ENCODE measurements at regions not wholly inside any gene's neighbourhood (a gene's known extent, or its start where the extent isn't known, plus 50 kb on each side); places are given as distances from the start of the nearest gene placed in this dataset.

- TF ChIP-seq CTCF (conservative IDR thresholded peaks at IDR 0.05), result no peak
- no peak overlapping the region for H3K27ac ChIP-seq
Measured at GRCh38 chr15:61382927-61383326, 153.8 kb upstream of the RORA start.

DNA sequence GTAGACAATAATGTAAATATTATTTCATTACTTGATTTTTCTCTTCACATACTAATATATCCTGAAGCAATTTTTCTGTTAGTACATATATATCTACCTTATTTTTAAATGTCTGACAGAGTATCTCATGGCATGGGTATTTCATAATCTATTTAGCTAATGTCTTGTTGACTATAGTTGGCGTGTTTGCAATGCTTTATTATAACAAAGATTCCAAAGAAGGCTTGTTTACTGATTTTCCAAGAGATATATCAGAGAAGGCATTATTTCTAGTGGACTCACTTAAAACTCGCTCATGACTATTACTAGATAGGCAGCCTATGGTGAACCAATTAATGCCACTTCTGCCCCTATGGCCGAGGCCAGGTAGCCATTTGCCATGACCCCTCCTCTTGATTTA lies 152.4 kb upstream of the RORA start:
- no peak overlapping the region for H3K27ac ChIP-seq
- TF ChIP-seq CTCF (conservative IDR thresholded peaks at IDR 0.05), result no peak

GRCh38 chr15:61380270-61380669 lies 151.2 kb upstream of the RORA start:
- no peak for TF ChIP-seq CTCF (conservative IDR thresholded peaks at IDR 0.05)
- H3K27ac ChIP-seq, result no peak overlapping the region

DNA sequence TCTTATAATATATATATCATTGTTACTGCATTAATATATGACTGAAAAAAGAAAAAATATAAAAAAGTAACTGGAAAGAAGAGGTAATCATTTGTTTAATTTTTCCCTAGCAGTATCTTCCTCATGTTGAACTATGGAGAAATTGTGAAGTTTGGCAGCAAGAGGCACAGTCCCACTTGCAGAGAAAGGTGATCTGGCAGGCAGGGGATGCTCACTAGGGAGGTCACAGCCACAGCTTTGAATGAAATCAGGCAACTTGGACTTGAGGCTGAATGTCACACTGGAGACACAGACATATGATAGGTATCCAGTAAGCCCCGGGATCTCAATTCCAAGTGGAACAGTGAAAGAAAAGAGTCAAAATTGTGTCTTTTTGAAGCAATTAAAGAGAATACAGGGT lies 149.9 kb upstream of the RORA start:
- TF ChIP-seq CTCF (conservative IDR thresholded peaks at IDR 0.05), result no peak

GRCh38 chr15:61376961-61377360 lies 147.9 kb upstream of the RORA start:
- no peak overlapping the region for H3K27ac ChIP-seq

More for the DNA sequence above, 149.9 kb upstream of the RORA start:
- no peak overlapping the region for H3K27ac ChIP-seq

DNA sequence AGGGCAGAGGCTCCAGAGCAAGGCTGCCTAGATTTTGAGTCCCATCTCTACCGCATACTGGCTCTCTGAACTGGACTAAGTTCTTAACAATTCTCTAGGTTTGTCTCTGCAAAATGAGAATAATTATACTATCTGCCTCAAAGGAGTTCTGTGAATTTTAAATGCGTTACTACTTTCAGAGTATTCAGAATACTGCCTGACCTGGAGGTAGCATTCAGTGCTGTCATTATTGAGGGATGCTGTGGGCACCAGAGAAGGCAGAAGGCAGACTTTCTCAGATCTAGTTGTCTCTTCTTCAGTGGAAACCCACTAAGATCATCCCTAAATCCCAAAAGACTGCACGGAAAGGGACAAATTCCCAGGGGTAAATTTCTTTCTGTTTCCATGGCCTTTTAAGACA lies 147.4 kb upstream of the RORA start:
- TF ChIP-seq CTCF (conservative IDR thresholded peaks at IDR 0.05), result no peak
- no peak overlapping the region for H3K27ac ChIP-seq

More at GRCh38 chr15:61376961-61377360, 147.9 kb upstream of the RORA start:
- no peak for TF ChIP-seq CTCF (conservative IDR thresholded peaks at IDR 0.05)

- no peak overlapping the region for H3K27ac ChIP-seq
- no peak for TF ChIP-seq CTCF (conservative IDR thresholded peaks at IDR 0.05)
Measured at GRCh38 chr15:61374848-61375247, 145.7 kb upstream of the RORA start.

DNA sequence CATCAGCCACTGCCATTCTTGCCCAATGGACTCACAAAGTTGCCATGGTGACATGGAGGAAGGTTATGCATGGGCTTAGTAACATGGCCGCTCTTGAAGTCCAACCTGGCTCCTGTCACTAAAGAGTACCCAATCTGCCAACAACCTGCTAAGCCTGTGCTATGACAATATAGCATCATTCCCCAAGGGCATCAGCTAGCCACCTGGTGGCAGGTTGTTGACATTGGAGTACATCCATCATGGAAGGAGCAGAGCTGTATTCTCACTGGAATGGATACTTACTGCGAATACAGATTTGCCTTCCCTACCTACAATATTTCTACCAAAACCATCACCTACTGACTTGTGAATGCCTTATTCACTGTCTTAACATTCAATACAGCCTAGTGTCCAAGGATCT lies 138.9 kb upstream of the RORA start:
- H3K27ac ChIP-seq, result no peak overlapping the region
- peak; percentile 58 for TF ChIP-seq CTCF (conservative IDR thresholded peaks at IDR 0.05)
